H9 (cell line): ENCODE measurements at regions not wholly inside any gene's neighbourhood (a gene's known extent, or its start where the extent isn't known, plus 50 kb on each side); places are given as distances from the start of the nearest gene placed in this dataset.

Experiments
- DNase-seq: peaks from one replicate; pipeline ENCODE4 v3.0.0-alpha.2; 2017
- H2AFZ ChIP-seq: one replicate; pipeline ENCODE4 v1.6.1; 2013; ENCODE audit warnings: mild to moderate bottlenecking, low read length, control low read depth, moderate library complexity
- H2AK5ac ChIP-seq: 2 replicates; pipeline ENCODE4 v1.6.1; 2013; ENCODE audit warnings: low read length, control low read depth, mixed read lengths; ENCODE audit not compliant: insufficient read length
- H2BK120ac ChIP-seq: one replicate; pipeline ENCODE4 v1.6.1; 2013; ENCODE audit warnings: low read depth, mild to moderate bottlenecking, low read length, control low read depth, inconsistent platforms; ENCODE audit not compliant: poor library complexity, severe bottlenecking
- H2BK12ac ChIP-seq: 2 replicates; pipeline ENCODE4 v1.6.1; 2013; ENCODE audit warnings: low read length, control low read depth, mixed read lengths, low read depth; ENCODE audit not compliant: insufficient read length
- H2BK15ac ChIP-seq: 2 replicates; pipeline ENCODE4 v1.6.1; 2013; ENCODE audit warnings: low read depth, low read length, control low read depth
- H2BK20ac ChIP-seq: one replicate; pipeline ENCODE4 v1.6.1; 2013; ENCODE audit warnings: low read depth, mild to moderate bottlenecking, low read length, control low read depth, inconsistent platforms; ENCODE audit not compliant: poor library complexity, severe bottlenecking
- H2BK5ac ChIP-seq: 2 replicates; pipeline ENCODE4 v1.6.1; 2013; ENCODE audit warnings: low read length, control low read depth, mixed read lengths; ENCODE audit not compliant: insufficient read length
- H3K14ac ChIP-seq: 2 replicates; pipeline ENCODE4 v1.6.1; 2013; ENCODE audit warnings: low read length, control low read depth; ENCODE audit not compliant: insufficient read depth
- H3K18ac ChIP-seq: 2 replicates; pipeline ENCODE4 v1.6.1; 2013; ENCODE audit warnings: low read depth, mild to moderate bottlenecking, mixed read lengths, low read length, control low read depth; ENCODE audit not compliant: insufficient read length
- H3K23ac ChIP-seq: 2 replicates; pipeline ENCODE4 v1.6.1; 2013; ENCODE audit warnings: low read length, control low read depth, mixed read lengths, low read depth; ENCODE audit not compliant: insufficient read length
- H3K23me2 ChIP-seq: 2 replicates; pipeline ENCODE4 v1.6.1; 2013; ENCODE audit warnings: low read depth, mild to moderate bottlenecking, mixed read lengths, low read length, control low read depth; ENCODE audit not compliant: insufficient read length, poor library complexity, severe bottlenecking
- H3K27ac ChIP-seq: 2 replicates; pipeline ENCODE4 v1.5.1; 2013; ENCODE audit warnings: low read length, control low read depth, mixed read lengths, low read depth; ENCODE audit not compliant: insufficient read length
- H3K27me3 ChIP-seq: 2 replicates; pipeline ENCODE4 v1.6.1; 2013; ENCODE audit warnings: low read length, control low read depth, inconsistent platforms; ENCODE audit not compliant: insufficient read depth
- H3K4ac ChIP-seq: 2 replicates; pipeline ENCODE4 v1.6.1; 2013; ENCODE audit warnings: low read depth, mild to moderate bottlenecking, control low read depth, inconsistent platforms, low read length, moderate library complexity
- H3K4me1 ChIP-seq: 2 replicates; pipeline ENCODE4 v1.6.1; 2013; ENCODE audit warnings: low read length, control low read depth, inconsistent platforms; ENCODE audit not compliant: insufficient read depth
- H3K4me2 ChIP-seq: 2 replicates; pipeline ENCODE4 v1.6.1; 2013; ENCODE audit warnings: low read length, control low read depth, mixed read lengths; ENCODE audit not compliant: insufficient read length, insufficient read depth
- H3K56ac ChIP-seq: 2 replicates; pipeline ENCODE4 v1.6.1; 2013; ENCODE audit warnings: low read depth, mild to moderate bottlenecking, mixed read lengths, low read length, control low read depth; ENCODE audit not compliant: insufficient read length
- H3K79me1 ChIP-seq: 2 replicates; pipeline ENCODE4 v1.6.1; 2013; ENCODE audit warnings: low read depth, mild to moderate bottlenecking, moderate library complexity, low read length, control low read depth, inconsistent platforms; ENCODE audit not compliant: insufficient read depth, poor library complexity, severe bottlenecking
- H3K79me2 ChIP-seq: 2 replicates; pipeline ENCODE4 v1.6.1; 2013; ENCODE audit warnings: low read length, control low read depth, inconsistent platforms; ENCODE audit not compliant: insufficient read depth
- H3K9ac ChIP-seq: 2 replicates; pipeline ENCODE4 v1.6.1; 2013; ENCODE audit warnings: low read length, control low read depth, mixed read lengths; ENCODE audit not compliant: insufficient read length; ENCODE audit errors: extremely low read depth
- H3K9me3 ChIP-seq: one replicate; pipeline ENCODE4 v1.6.1; 2013; ENCODE audit warnings: low read depth, low read length, inconsistent platforms; ENCODE audit not compliant: control insufficient read depth
- H3T11ph ChIP-seq: one replicate; pipeline ENCODE4 v1.6.1; 2013; ENCODE audit warnings: mild to moderate bottlenecking, low read length, control low read depth, inconsistent platforms
- H4K20me1 ChIP-seq: one replicate; pipeline ENCODE4 v1.6.1; 2013; ENCODE audit not compliant: control insufficient read depth, insufficient read length, insufficient read depth
- H4K5ac ChIP-seq: 2 replicates; pipeline ENCODE4 v1.6.1; 2013; ENCODE audit warnings: low read depth, mild to moderate bottlenecking, mixed read lengths, low read length, control low read depth; ENCODE audit not compliant: insufficient read length
- H4K8ac ChIP-seq: replicated peaks from 2 replicates; pipeline ENCODE4 v1.6.1; 2013; ENCODE audit warnings: low read length, control low read depth, mixed read lengths, low read depth; ENCODE audit not compliant: insufficient read length
- H4K91ac ChIP-seq: 2 replicates; pipeline ENCODE4 v1.6.1; 2013; ENCODE audit warnings: low read depth, mild to moderate bottlenecking, moderate library complexity, mixed read lengths, low read length, control low read depth; ENCODE audit not compliant: insufficient read length
- H3K27ac Mint-ChIP-seq, 3 experiments: 2 replicates in 2 of 3; 3 replicates in 1 of 3; pipeline ENCODE4 v1.8.0; 2020 to 2021; ENCODE audit warnings: mixed read lengths in 3 of 3, mild to moderate bottlenecking in 1 of 3, moderate library complexity in 1 of 3
- H3K27me3 Mint-ChIP-seq: 2 replicates; pipeline ENCODE4 v1.8.0; 2021; ENCODE audit warnings: low read depth, mild to moderate bottlenecking, moderate library complexity, mixed read lengths
- H3K36me3 Mint-ChIP-seq, 3 experiments: 2 replicates in 2 of 3; 3 replicates in 1 of 3; pipeline ENCODE4 v1.8.0; 2020 to 2021; ENCODE audit warnings: low read depth in 3 of 3, mixed read lengths in 3 of 3; ENCODE audit not compliant: insufficient read depth in 1 of 3
- H3K4me1 Mint-ChIP-seq, 2 experiments: 2 replicates each; pipeline ENCODE4 v1.8.0; 2020; ENCODE audit warnings: mixed read lengths in 2 of 2
- H3K4me3 Mint-ChIP-seq, 2 experiments: 2 replicates in 1 of 2; 3 replicates in 1 of 2; pipeline ENCODE4 v1.8.0; 2020 to 2021; ENCODE audit warnings: mild to moderate bottlenecking in 2 of 2, mixed read lengths in 2 of 2, moderate library complexity in 1 of 2
- H3K9me3 Mint-ChIP-seq, 2 experiments: 2 replicates in 1 of 2; 3 replicates in 1 of 2; pipeline ENCODE4 v1.8.0; 2020; ENCODE audit warnings: mild to moderate bottlenecking in 2 of 2, mixed read lengths in 2 of 2, moderate library complexity in 1 of 2
- WGBS: extraction: QIAGEN DNeasy Blood & Tissue Kit; methylation state at CpG from one replicate; pipeline ENCODE4 v1.1.7; 2013; ENCODE audit warnings: missing lambda C conversion rate, low lambda C conversion rate, mixed read lengths; ENCODE audit not compliant: insufficient read length; ENCODE audit errors: extremely low coverage; 5-methylcytosine and 5-hydroxymethylcytosine counted together
- TF ChIP-seq, protein P1 (sequence below): fragments of 200-600 bp; sonication (generic); conservative IDR thresholded peaks from 3 replicates; pipeline ENCODE4 v1.8.0; 2021; ENCODE audit warnings: antibody characterized with exemption, mild to moderate bottlenecking

DNA sequence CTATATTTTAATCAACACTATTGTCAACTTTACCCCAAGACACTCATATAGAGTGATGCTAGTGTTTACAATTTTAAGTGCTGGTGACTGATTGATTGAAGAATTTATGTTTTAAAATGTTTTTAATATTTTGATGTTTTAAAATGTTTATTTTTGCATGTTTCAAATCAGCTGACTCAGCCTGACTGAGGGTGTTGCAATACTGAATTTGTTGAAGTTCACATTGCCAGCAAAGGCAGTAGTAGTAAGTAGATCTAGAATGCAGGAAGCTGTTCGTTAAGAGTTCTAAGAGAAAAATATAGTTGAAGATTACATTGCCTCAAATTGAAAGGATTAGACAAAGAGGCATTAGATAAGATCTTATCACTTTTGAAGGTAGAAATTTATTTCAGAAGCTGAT is 977.6 kb downstream of the IGSF11 start:
- Histone ChIP-seq H2BK20ac (no peak overlapping the region), H3K23me2 (no peaks in the 10 kb centered on the region), H3K4ac (no peak overlapping the region), H2BK12ac (no peak overlapping the region), H3K79me2 (no peaks in the 10 kb centered on the region), H3T11ph (no peak overlapping the region), H2BK15ac (no peak overlapping the region), H2BK120ac (no peak overlapping the region), H4K20me1 (no peaks in the 10 kb centered on the region), H4K8ac (no peak overlapping the region), H3K79me1 (no peaks in the 10 kb centered on the region), H2BK5ac (no peak overlapping the region), H3K56ac (no peak overlapping the region), H3K9ac (no peak overlapping the region), H3K23ac (no peak overlapping the region), H3K18ac (no peak overlapping the region), H3K27me3 (no peaks in the 10 kb centered on the region), H3K9me3 (no peaks in the 10 kb centered on the region), H2AK5ac (no peak overlapping the region), H3K4me2 (no peak overlapping the region), H3K27ac (no peak overlapping the region), H3K14ac (no peak overlapping the region), H4K91ac (no peak overlapping the region), H4K5ac (no peak overlapping the region), H3K4me1 (no peaks in the 10 kb centered on the region), H2AFZ (no peak overlapping the region)
- whole genome bisulfite sequencing = no CpG with 5 or more reads among the region's 1 CpG
- no peak overlapping the region for H3K4me3 Mint-ChIP-seq
- no peaks in the 10 kb centered on the region for H3K36me3 Mint-ChIP-seq
- no peaks in the 10 kb centered on the region for H3K9me3 Mint-ChIP-seq
- no peak for DNase-seq
- H3K27me3 Mint-ChIP-seq = no peaks in the 10 kb centered on the region; the same call in 1 of the 2 replicates
- H3K27ac Mint-ChIP-seq = no peak overlapping the region
- no peaks in the 10 kb centered on the region for H3K4me1 Mint-ChIP-seq
- TF ChIP-seq, protein P1, sequence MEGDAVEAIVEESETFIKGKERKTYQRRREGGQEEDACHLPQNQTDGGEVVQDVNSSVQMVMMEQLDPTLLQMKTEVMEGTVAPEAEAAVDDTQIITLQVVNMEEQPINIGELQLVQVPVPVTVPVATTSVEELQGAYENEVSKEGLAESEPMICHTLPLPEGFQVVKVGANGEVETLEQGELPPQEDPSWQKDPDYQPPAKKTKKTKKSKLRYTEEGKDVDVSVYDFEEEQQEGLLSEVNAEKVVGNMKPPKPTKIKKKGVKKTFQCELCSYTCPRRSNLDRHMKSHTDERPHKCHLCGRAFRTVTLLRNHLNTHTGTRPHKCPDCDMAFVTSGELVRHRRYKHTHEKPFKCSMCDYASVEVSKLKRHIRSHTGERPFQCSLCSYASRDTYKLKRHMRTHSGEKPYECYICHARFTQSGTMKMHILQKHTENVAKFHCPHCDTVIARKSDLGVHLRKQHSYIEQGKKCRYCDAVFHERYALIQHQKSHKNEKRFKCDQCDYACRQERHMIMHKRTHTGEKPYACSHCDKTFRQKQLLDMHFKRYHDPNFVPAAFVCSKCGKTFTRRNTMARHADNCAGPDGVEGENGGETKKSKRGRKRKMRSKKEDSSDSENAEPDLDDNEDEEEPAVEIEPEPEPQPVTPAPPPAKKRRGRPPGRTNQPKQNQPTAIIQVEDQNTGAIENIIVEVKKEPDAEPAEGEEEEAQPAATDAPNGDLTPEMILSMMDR = no peak
